Calu3 (cell line): ENCODE measurements at regions not wholly inside any gene's neighbourhood (a gene's known extent, or its start where the extent isn't known, plus 50 kb on each side); places are given as distances from the start of the nearest gene placed in this dataset.

ENCODE experiments used
- BruUV-seq: library from RNA; stranded (reverse); fragments of 400-500 nt; replicated peaks from 2 replicates; lab custom pipeline; 2021; lab: Mats Ljungman, UMichigan
- CTCF ChIA-PET: fragments of 300-600 bp; sonication (Branson Sonifier 250); formaldehyde crosslinking; loops from one replicate; lab custom pipeline; 2022; ENCODE audit warnings: antibody characterized with exemption; lab: Charles Lee
- DNase-seq: peaks from one replicate; pipeline ENCODE4 v3.0.0; 2022
- H3K27ac Mint-ChIP-seq: one replicate; pipeline ENCODE4 v1.8.0; 2022; ENCODE audit warnings: mixed read lengths; ENCODE audit not compliant: unreplicated experiment
- H3K27me3 Mint-ChIP-seq: one replicate; pipeline ENCODE4 v1.8.0; 2022; ENCODE audit warnings: mixed read lengths; ENCODE audit not compliant: unreplicated experiment
- H3K36me3 Mint-ChIP-seq: one replicate; pipeline ENCODE4 v1.8.0; 2022; ENCODE audit warnings: mild to moderate bottlenecking, moderate library complexity, mixed read lengths; ENCODE audit not compliant: insufficient read depth, unreplicated experiment
- H3K4me1 Mint-ChIP-seq: one replicate; pipeline ENCODE4 v1.8.0; 2022; ENCODE audit warnings: mild to moderate bottlenecking, low read depth, mixed read lengths; ENCODE audit not compliant: unreplicated experiment
- H3K4me3 Mint-ChIP-seq: one replicate; pipeline ENCODE4 v1.8.0; 2022; ENCODE audit warnings: mild to moderate bottlenecking, low read depth, moderate library complexity, mixed read lengths; ENCODE audit not compliant: unreplicated experiment
- H3K9me3 Mint-ChIP-seq: one replicate; pipeline ENCODE4 v1.8.0; 2022; ENCODE audit warnings: low read depth, mixed read lengths; ENCODE audit not compliant: unreplicated experiment
- CTCF ChIP-seq: fragments of 200-600 bp; IDR thresholded peaks from one replicate; pipeline ENCODE4 v1.8.0; 2022; ENCODE audit warnings: antibody characterized with exemption; ENCODE audit not compliant: unreplicated experiment
- intact Hi-C: fragments of 100-400 bp; cut with micrococcal nuclease; formaldehyde crosslinking; loops from one replicate; pipeline ENCODE4 v1.10.0; 2022; ENCODE audit not compliant: unreplicated experiment

GRCh38 chr4:159451006-159451405, 348.1 kb downstream of the RAPGEF2 start:
- DNase-seq, result no peak
- H3K36me3 Mint-ChIP-seq, result no peaks in the 10 kb centered on the region
- H3K4me1 Mint-ChIP-seq, result no peaks in the 10 kb centered on the region
- no peak overlapping the region for H3K4me3 Mint-ChIP-seq
- no peaks in the 10 kb centered on the region for H3K9me3 Mint-ChIP-seq
- TF ChIP-seq CTCF, result no peak
- H3K27ac Mint-ChIP-seq, result no peak overlapping the region
- no TSS peak for BruUV-seq
- intact Hi-C loops, result loop anchor here (10.0 kb wide), 1 partner anchor 726 kb away; the partner anchor contains the start of gene PPID
- CTCF ChIA-PET, result no interaction called here
- no peaks in the 10 kb centered on the region for H3K27me3 Mint-ChIP-seq

- CTCF ChIA-PET, result interaction anchor here (0.6 to 0.7 kb wide), 3 partner anchors 8 to 685 kb away, joined by 3 read pairs; no protein-coding TSS in a partner anchor
- Mint-ChIP-seq H3K4me3 (no peak overlapping the region), H3K27me3 (no peaks in the 10 kb centered on the region), H3K9me3 (no peaks in the 10 kb centered on the region), H3K36me3 (no peaks in the 10 kb centered on the region), H3K27ac (no peak overlapping the region), H3K4me1 (no peaks in the 10 kb centered on the region)
- peak; percentile 40 for TF ChIP-seq CTCF
- DNase-seq, result peak; percentile 36
- intact Hi-C loops, result loop anchor here (10.0 kb wide), 1 partner anchor 731 kb away; the partner anchor contains the start of gene PPID
- no TSS peak for BruUV-seq
Measured at GRCh38 chr4:159455675-159456237, 352.9 kb downstream of the RAPGEF2 start.

- Mint-ChIP-seq H3K27me3 (no peaks in the 10 kb centered on the region), H3K36me3 (no peaks in the 10 kb centered on the region), H3K4me1 (no peaks in the 10 kb centered on the region), H3K27ac (no peak overlapping the region), H3K9me3 (peaks cover 3% of the 10 kb centered on the region), H3K4me3 (no peak overlapping the region)
- no peak for DNase-seq
- BruUV-seq, result no TSS peak
- no peak for TF ChIP-seq CTCF
- intact Hi-C loops, result no loop called here
- CTCF ChIA-PET, result no interaction called here
Measured at GRCh38 chr4:159460371-159460770, 357.5 kb downstream of the RAPGEF2 start.

- CTCF ChIA-PET, result interaction anchor here (1.0 kb wide), 1 partner anchor 607 kb away, joined by 3 read pairs; no protein-coding TSS in a partner anchor
- H3K27ac Mint-ChIP-seq, result no peak overlapping the region
- no peak for DNase-seq
- no TSS peak for BruUV-seq
- H3K9me3 Mint-ChIP-seq, result peaks cover 3% of the 10 kb centered on the region
- H3K4me3 Mint-ChIP-seq, result no peak overlapping the region
- H3K27me3 Mint-ChIP-seq, result no peaks in the 10 kb centered on the region
- H3K36me3 Mint-ChIP-seq, result no peaks in the 10 kb centered on the region
- no peaks in the 10 kb centered on the region for H3K4me1 Mint-ChIP-seq
- no peak for TF ChIP-seq CTCF
- intact Hi-C loops, result no loop called here
Measured at GRCh38 chr4:159463235-159463634, 360.4 kb downstream of the RAPGEF2 start.
